Neuronal stem cell (in vitro differentiated cells): ENCODE measurements at regions not wholly inside any gene's neighbourhood (a gene's known extent, or its start where the extent isn't known, plus 50 kb on each side); places are given as distances from the start of the nearest gene placed in this dataset.

Experiments
- DNase-seq: peaks from one replicate; pipeline ENCODE4 v3.0.0-alpha.2; 2013; ENCODE audit warnings: low spot score
- H2AFZ ChIP-seq: one replicate; pipeline ENCODE4 v1.6.1; 2013; ENCODE audit warnings: mild to moderate bottlenecking, low read length, inconsistent platforms
- H2AK5ac ChIP-seq: 2 replicates; pipeline ENCODE4 v1.6.1; 2013; ENCODE audit warnings: low read depth, mild to moderate bottlenecking, inconsistent platforms, low read length, moderate library complexity, mixed read lengths
- H2BK120ac ChIP-seq: 2 replicates; pipeline ENCODE4 v1.6.1; 2013; ENCODE audit warnings: low read depth, mild to moderate bottlenecking, inconsistent platforms, low read length, moderate library complexity, mixed read lengths
- H2BK12ac ChIP-seq: one replicate; pipeline ENCODE4 v1.6.1; 2013; ENCODE audit warnings: low read length, inconsistent platforms
- H2BK15ac ChIP-seq: 2 replicates; pipeline ENCODE4 v1.6.1; 2013; ENCODE audit warnings: mild to moderate bottlenecking, low read length, inconsistent platforms, mixed read lengths
- H2BK5ac ChIP-seq: one replicate; pipeline ENCODE4 v1.6.1; 2013; ENCODE audit warnings: inconsistent platforms, mild to moderate bottlenecking, low read length, moderate library complexity
- H3K14ac ChIP-seq: one replicate; pipeline ENCODE4 v1.6.1; 2013; ENCODE audit warnings: low read length, inconsistent platforms
- H3K18ac ChIP-seq: 2 replicates; pipeline ENCODE4 v1.6.1; 2013; ENCODE audit warnings: low read length, inconsistent platforms
- H3K23ac ChIP-seq: 2 replicates; pipeline ENCODE4 v1.6.1; 2013; ENCODE audit warnings: low read depth, mild to moderate bottlenecking, mixed read lengths, low read length, inconsistent platforms; ENCODE audit not compliant: poor library complexity
- H3K27ac ChIP-seq: replicated peaks from 3 replicates; pipeline ENCODE4 v1.5.1; 2013; ENCODE audit warnings: low read length, inconsistent platforms
- H3K27me3 ChIP-seq, 3 experiments: 2 replicates each; pipeline ENCODE4 v1.6.1; 2013; ENCODE audit warnings: low read length in 3 of 3, mild to moderate bottlenecking in 2 of 3, inconsistent platforms in 1 of 3, low read depth in 1 of 3, mixed read lengths in 1 of 3, moderate library complexity in 1 of 3; ENCODE audit not compliant: control insufficient read depth in 3 of 3, insufficient read depth in 3 of 3
- H3K36me3 ChIP-seq, 2 donors: replicated peaks in 1 of 2; 2 replicates each; pipeline ENCODE4 v1.6.1; 2013; ENCODE audit warnings: low read length in 2 of 2; ENCODE audit not compliant: control insufficient read depth in 2 of 2, insufficient read depth in 2 of 2
- H3K4ac ChIP-seq: 2 replicates; pipeline ENCODE4 v1.6.1; 2013; ENCODE audit warnings: inconsistent platforms, mild to moderate bottlenecking, low read length, moderate library complexity
- H3K4me1 ChIP-seq, 2 donors: 1 replicate in 1 of 2; 2 replicates in 1 of 2; pipeline ENCODE4 v1.6.1; 2013; ENCODE audit warnings: low read length in 2 of 2, low read depth in 1 of 2; ENCODE audit not compliant: control insufficient read depth in 2 of 2, insufficient read depth in 1 of 2
- H3K4me2 ChIP-seq: one replicate; pipeline ENCODE4 v1.6.1; 2013; ENCODE audit warnings: mild to moderate bottlenecking, low read length, inconsistent platforms; ENCODE audit not compliant: insufficient read depth, poor library complexity, severe bottlenecking
- H3K4me3 ChIP-seq, 2 donors: 2 replicates each; pipeline ENCODE4 v1.5.1; 2013; ENCODE audit warnings: low read length in 2 of 2, mild to moderate bottlenecking in 2 of 2, inconsistent platforms in 1 of 2, moderate library complexity in 1 of 2
- H3K79me1 ChIP-seq: one replicate; pipeline ENCODE4 v1.6.1; 2013; ENCODE audit warnings: low read depth, mild to moderate bottlenecking, inconsistent platforms, low read length, moderate library complexity
- H3K9ac ChIP-seq: one replicate; pipeline ENCODE4 v1.6.1; 2013; ENCODE audit warnings: mild to moderate bottlenecking, low read depth, low read length, inconsistent platforms; ENCODE audit not compliant: poor library complexity
- H3K9me3 ChIP-seq, 2 donors: replicated peaks in 1 of 2; 2 replicates each; pipeline versions ENCODE3 to v1.6.1; 2013; ENCODE audit warnings: low read length in 2 of 2, mild to moderate bottlenecking in 2 of 2, inconsistent platforms in 1 of 2, low read depth in 1 of 2, mixed read lengths in 1 of 2, moderate library complexity in 1 of 2; ENCODE audit not compliant: control insufficient read depth in 2 of 2, insufficient read depth in 1 of 2
- H4K8ac ChIP-seq: one replicate; pipeline ENCODE4 v1.6.1; 2013; ENCODE audit warnings: low read depth, mild to moderate bottlenecking, inconsistent platforms, low read length, moderate library complexity
- H4K91ac ChIP-seq: one replicate; pipeline ENCODE4 v1.6.1; 2013; ENCODE audit warnings: low read length, low read depth, mild to moderate bottlenecking, inconsistent platforms; ENCODE audit not compliant: poor library complexity
- WGBS, 2 donors: extraction: QIAGEN DNeasy Blood & Tissue Kit; methylation state at CpG; one replicate each; pipeline ENCODE4 v1.1.7; 2013; ENCODE audit warnings: missing lambda C conversion rate in 2 of 2, mixed read lengths in 1 of 2; ENCODE audit not compliant: insufficient read length in 2 of 2, insufficient replicate concordance in 1 of 2; ENCODE audit errors: extremely low coverage in 2 of 2; 5-methylcytosine and 5-hydroxymethylcytosine counted together

GRCh38 chr12:14260011-14260993, 105.2 kb upstream of the ATF7IP start:
- no peak overlapping the region for H3K4ac ChIP-seq
- H4K8ac ChIP-seq, result peak overlapping the region; percentile 83
- H3K27ac ChIP-seq, result peak overlapping the region; percentile 96
- no peak overlapping the region for H3K9ac ChIP-seq
- no peak overlapping the region for H3K4me2 ChIP-seq
- peak overlapping the region; percentile 93 for H3K18ac ChIP-seq
- H2BK12ac ChIP-seq, result no peak overlapping the region
- H2BK120ac ChIP-seq, result no peak overlapping the region
- peaks cover 15 to 26% of the 10 kb centered on the region in 2 donors for H3K4me1 ChIP-seq
- no peak overlapping the region for H3K4me3 ChIP-seq
- H3K9me3 ChIP-seq, result peaks cover 0 to 52% of the 10 kb centered on the region in 2 donors
- no CpG with 5 or more reads among the region's 31 CpGs for WGBS, 2 donors
- no peak overlapping the region for H3K14ac ChIP-seq
- peak overlapping the region; percentile 79 for H4K91ac ChIP-seq
- peak; percentile 86 for DNase-seq
- H2BK5ac ChIP-seq, result peak overlapping the region; percentile 93
- H3K23ac ChIP-seq, result no peak overlapping the region
- H3K36me3 ChIP-seq, result no peaks in the 10 kb centered on the region
- no peaks in the 10 kb centered on the region for H3K79me1 ChIP-seq
- H2AFZ ChIP-seq, result peak overlapping the region; percentile 82
- peak overlapping the region; percentile 66 for H2AK5ac ChIP-seq
- no peak overlapping the region for H2BK15ac ChIP-seq
- no peaks in the 10 kb centered on the region for H3K27me3 ChIP-seq

GRCh38 chr12:14261096-14261495, 104.4 kb upstream of the ATF7IP start:
- peak overlapping the region; percentile 93 for H2BK5ac ChIP-seq
- H3K4me3 ChIP-seq, result no peak overlapping the region
- H3K79me1 ChIP-seq, result no peaks in the 10 kb centered on the region
- no peak for DNase-seq
- no peak overlapping the region for H3K4ac ChIP-seq
- H3K4me1 ChIP-seq, result peaks cover 15 to 26% of the 10 kb centered on the region in 2 donors
- no peaks in the 10 kb centered on the region for H3K27me3 ChIP-seq
- peaks cover 0 to 44% of the 10 kb centered on the region in 2 donors for H3K9me3 ChIP-seq
- H3K27ac ChIP-seq, result peak overlapping the region; percentile 96
- no peak overlapping the region for H3K23ac ChIP-seq
- H3K36me3 ChIP-seq, result no peaks in the 10 kb centered on the region
- H4K91ac ChIP-seq, result no peak overlapping the region
- H2BK15ac ChIP-seq, result no peak overlapping the region
- no peak overlapping the region for H4K8ac ChIP-seq
- H2AFZ ChIP-seq, result peak overlapping the region; percentile 82
- peak overlapping the region; percentile 27 for H3K18ac ChIP-seq
- WGBS, 2 donors, result no CpG with 5 or more reads among the region's 6 CpGs
- H2BK120ac ChIP-seq, result no peak overlapping the region
- no peak overlapping the region for H2BK12ac ChIP-seq
- H3K4me2 ChIP-seq, result no peak overlapping the region
- H3K14ac ChIP-seq, result no peak overlapping the region
- H3K9ac ChIP-seq, result no peak overlapping the region
- H2AK5ac ChIP-seq, result peak overlapping the region; percentile 66

GRCh38 chr12:14261861-14262260, 103.6 kb upstream of the ATF7IP start:
- Histone ChIP-seq H2BK12ac (no peak overlapping the region), H2BK5ac (no peak overlapping the region), H3K27me3 (no peaks in the 10 kb centered on the region), H4K91ac (no peak overlapping the region), H3K4ac (no peak overlapping the region), H3K23ac (no peak overlapping the region), H2BK15ac (no peak overlapping the region), H3K4me1 (peaks cover 15 to 25% of the 10 kb centered on the region in 2 donors), H2AFZ (no peak overlapping the region), H4K8ac (no peak overlapping the region), H3K36me3 (no peaks in the 10 kb centered on the region), H3K14ac (no peak overlapping the region), H3K79me1 (no peaks in the 10 kb centered on the region), H3K9me3 (peaks cover 0 to 37% of the 10 kb centered on the region in 2 donors), H2AK5ac (no peak overlapping the region), H3K4me3 (no peak overlapping the region), H3K18ac (no peak overlapping the region), H3K4me2 (no peak overlapping the region), H2BK120ac (no peak overlapping the region), H3K9ac (no peak overlapping the region), H3K27ac (no peak overlapping the region)
- no peak for DNase-seq
- no CpG with 5 or more reads among the region's 2 CpGs for WGBS, 2 donors

- Histone ChIP-seq H3K14ac (no peak overlapping the region), H2BK15ac (no peak overlapping the region), H3K4me1 (peaks cover 16 to 21% of the 10 kb centered on the region in 2 donors), H3K18ac (no peak overlapping the region), H3K27ac (no peak overlapping the region), H4K8ac (no peak overlapping the region), H3K9me3 (peaks cover 0 to 33% of the 10 kb centered on the region in 2 donors), H3K23ac (no peak overlapping the region), H3K4me2 (no peak overlapping the region), H2BK5ac (no peak overlapping the region), H3K79me1 (no peaks in the 10 kb centered on the region), H2AFZ (no peak overlapping the region), H3K9ac (no peak overlapping the region), H2BK12ac (no peak overlapping the region), H3K4me3 (no peak overlapping the region), H4K91ac (no peak overlapping the region), H3K4ac (no peak overlapping the region), H3K36me3 (no peaks in the 10 kb centered on the region), H3K27me3 (no peaks in the 10 kb centered on the region), H2BK120ac (no peak overlapping the region), H2AK5ac (no peak overlapping the region)
- DNase-seq, result no peak
- no CpG with 5 or more reads among the region's 7 CpGs for WGBS, 2 donors
These were observed 102.5 kb upstream of the ATF7IP start for GRCh38 chr12:14262771-14263511.
